ENCODE measurements at regions not wholly inside any gene's neighbourhood (a gene's known extent, or its start where the extent isn't known, plus 50 kb on each side); places are given as distances from the start of the nearest gene placed in this dataset.

- no peaks in the 10 kb centered on the region for H3K36me3 ChIP-seq
- H3K4me3 ChIP-seq, result no peak overlapping the region
- H3K4me1 ChIP-seq, result no peaks in the 10 kb centered on the region
- intact Hi-C loops (cut with DNase I; ENCODE audit: low total_unique reads), result no loop called here
- no peak for DNase-seq
- no peaks in the 10 kb centered on the region for H3K9me3 ChIP-seq
- no peaks in the 10 kb centered on the region for H3K27me3 ChIP-seq
- TF ChIP-seq POLR2A (IDR thresholded peaks at IDR 0.05) (no peak), CTCF (IDR thresholded peaks at IDR 0.05) (no peak)
- peak overlapping the region; percentile 80 to 85 for H3K27ac ChIP-seq
Measured at GRCh38 chr3:170741756-170742529, 128.1 kb downstream of the RPL22L1 start.

GRCh38 chr3:170740726-170741591 is 129.0 kb downstream of the RPL22L1 start:
- intact Hi-C loops (cut with DNase I; ENCODE audit: low total_unique reads), result no loop called here
- H3K27me3 ChIP-seq, result no peaks in the 10 kb centered on the region
- no peak for TF ChIP-seq POLR2A (IDR thresholded peaks at IDR 0.05)
- H3K9me3 ChIP-seq, result no peaks in the 10 kb centered on the region
- H3K36me3 ChIP-seq, result no peaks in the 10 kb centered on the region
- no peaks in the 10 kb centered on the region for H3K4me1 ChIP-seq
- peak; percentile 71 to 72 for DNase-seq
- H3K27ac ChIP-seq, result peak overlapping the region; percentile 80 to 85
- H3K4me3 ChIP-seq, result no peak overlapping the region

GRCh38 chr3:170740285-170740684 is 129.7 kb downstream of the RPL22L1 start:
- TF ChIP-seq POLR2A (IDR thresholded peaks at IDR 0.05), result no peak
- TF ChIP-seq CTCF (IDR thresholded peaks at IDR 0.05), result no peak
- no peak overlapping the region for H3K4me3 ChIP-seq
- intact Hi-C loops (cut with DNase I; ENCODE audit: low total_unique reads), result no loop called here
- no peaks in the 10 kb centered on the region for H3K9me3 ChIP-seq
- no peaks in the 10 kb centered on the region for H3K27me3 ChIP-seq
- H3K4me1 ChIP-seq, result no peaks in the 10 kb centered on the region
- H3K27ac ChIP-seq, result peak overlapping the region; percentile 80 to 85
- no peaks in the 10 kb centered on the region for H3K36me3 ChIP-seq
- DNase-seq, result no peak

- TF ChIP-seq POLR2A (IDR thresholded peaks at IDR 0.05) (no peak), CTCF (IDR thresholded peaks at IDR 0.05) (no peak)
- Histone ChIP-seq H3K9me3 (no peaks in the 10 kb centered on the region), H3K27ac (no peak overlapping the region), H3K4me1 (no peaks in the 10 kb centered on the region), H3K36me3 (no peaks in the 10 kb centered on the region), H3K4me3 (no peak overlapping the region), H3K27me3 (no peaks in the 10 kb centered on the region)
- intact Hi-C loops (cut with DNase I; ENCODE audit: low total_unique reads), result no loop called here
- no peak for DNase-seq
Measured at GRCh38 chr3:170739410-170739809, 130.6 kb downstream of the RPL22L1 start.

- Histone ChIP-seq H3K4me3 (no peak overlapping the region), H3K27me3 (no peaks in the 10 kb centered on the region), H3K36me3 (no peaks in the 10 kb centered on the region), H3K4me1 (no peaks in the 10 kb centered on the region), H3K27ac (no peak overlapping the region), H3K9me3 (no peaks in the 10 kb centered on the region)
- no peak for DNase-seq
- TF ChIP-seq POLR2A (IDR thresholded peaks at IDR 0.05) (no peak), CTCF (IDR thresholded peaks at IDR 0.05) (no peak)
- intact Hi-C loops (cut with DNase I; ENCODE audit: low total_unique reads), result no loop called here
Measured at GRCh38 chr3:170738766-170739165, 131.2 kb downstream of the RPL22L1 start.

Data from uterus (tissue), 3 donors.